ENCODE measurements at regions not wholly inside any gene's neighbourhood (a gene's known extent, or its start where the extent isn't known, plus 50 kb on each side); places are given as distances from the start of the nearest gene placed in this dataset.
A peak's percentile ranks its signal among the peaks of the same experiment; 100 is the strongest.

DNA sequence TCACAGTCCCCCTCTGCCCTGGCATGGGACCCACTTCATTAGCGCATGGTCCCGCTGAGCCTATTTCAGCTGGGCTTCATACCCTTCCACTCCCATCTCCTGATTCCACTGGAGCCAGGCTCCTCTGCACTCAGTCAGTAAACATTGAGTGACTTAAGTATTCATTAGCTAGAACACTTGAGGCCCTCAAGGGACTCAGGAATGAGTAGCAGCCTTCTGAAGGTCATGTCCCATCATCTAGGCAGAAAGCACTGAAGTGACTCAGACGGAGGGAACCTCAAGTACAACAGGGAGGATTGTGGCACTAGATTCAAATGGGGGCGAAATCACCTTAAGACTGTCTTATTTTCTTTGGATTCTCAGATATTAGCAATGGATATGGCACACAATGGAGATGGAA, 186.6 kb upstream of the INHBA start:
- H3K36me3 ChIP-seq (ENCODE audit: control insufficient read depth in 1 of 2, insufficient read depth in 2 of 2, low read length in 1 of 2), result no peaks in the 10 kb centered on the region
- intact Hi-C loops (cut with DNase I), result no loop called here
- WGBS, 2 donors, result 96 to 98% methylated on average over 4 of the region's 4 CpGs
- peaks cover 2 to 10% of the 10 kb centered on the region in 2 donors for H3K4me1 ChIP-seq (ENCODE audit: control insufficient read depth in 1 of 2, insufficient read depth in 2 of 2, low read length in 2 of 2)
- no peak for ATAC-seq (ENCODE audit: low FRiP score)
- no peak overlapping the region for H3K4me3 ChIP-seq (ENCODE audit: low read length in 2 of 2)
- H3K9me3 ChIP-seq (ENCODE audit: control insufficient read depth, low read length), result no peaks in the 10 kb centered on the region
- H3K27me3 ChIP-seq (ENCODE audit: control insufficient read depth in 1 of 2, insufficient read depth in 2 of 2, low read length in 1 of 2), result no peaks in the 10 kb centered on the region
- H3K27ac ChIP-seq (ENCODE audit: low read depth in 1 of 2, low read length in 2 of 2), result no peak overlapping the region
- DNase-seq, result no peak

DNA sequence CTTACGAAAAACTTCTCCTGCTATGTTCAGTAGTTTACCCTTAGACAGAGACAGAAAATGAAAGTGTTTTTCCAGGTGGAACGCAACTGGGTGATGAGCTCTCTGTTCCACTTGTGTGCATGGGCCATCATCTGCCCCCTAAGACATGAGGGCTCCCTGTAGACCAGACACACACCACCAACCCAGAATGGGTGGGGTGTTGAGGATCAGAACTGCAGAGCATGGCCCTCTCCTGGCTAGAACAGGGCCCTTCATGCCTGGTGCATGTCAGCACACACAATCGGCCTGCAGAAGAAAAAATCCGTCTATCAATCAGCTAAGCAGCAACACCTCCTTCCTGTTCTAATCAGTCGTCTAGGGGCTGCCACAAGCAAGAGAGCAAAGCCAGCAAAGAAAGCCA, 186.2 kb upstream of the INHBA start:
- Histone ChIP-seq H3K4me3 (ENCODE audit: low read length in 2 of 2) (no peak overlapping the region), H3K27ac (ENCODE audit: low read depth in 1 of 2, low read length in 2 of 2) (no peak overlapping the region), H3K9me3 (ENCODE audit: control insufficient read depth, low read length) (no peaks in the 10 kb centered on the region), H3K4me1 (ENCODE audit: control insufficient read depth in 1 of 2, insufficient read depth in 2 of 2, low read length in 2 of 2) (peaks cover 2 to 10% of the 10 kb centered on the region in 2 donors), H3K27me3 (ENCODE audit: control insufficient read depth in 1 of 2, insufficient read depth in 2 of 2, low read length in 1 of 2) (no peaks in the 10 kb centered on the region), H3K36me3 (ENCODE audit: control insufficient read depth in 1 of 2, insufficient read depth in 2 of 2, low read length in 1 of 2) (no peaks in the 10 kb centered on the region)
- DNase-seq, result no peak
- 92 to 96% methylated on average over 5 of the region's 5 CpGs for WGBS, 2 donors
- intact Hi-C loops (cut with DNase I), result no loop called here
- ATAC-seq (ENCODE audit: low FRiP score), result no peak

- Histone ChIP-seq H3K36me3 (ENCODE audit: control insufficient read depth in 1 of 2, insufficient read depth in 2 of 2, low read length in 1 of 2) (no peaks in the 10 kb centered on the region), H3K27me3 (ENCODE audit: control insufficient read depth in 1 of 2, insufficient read depth in 2 of 2, low read length in 1 of 2) (no peaks in the 10 kb centered on the region), H3K27ac (ENCODE audit: low read depth in 1 of 2, low read length in 2 of 2) (no peak overlapping the region), H3K4me1 (ENCODE audit: control insufficient read depth in 1 of 2, insufficient read depth in 2 of 2, low read length in 2 of 2) (peaks cover 2 to 10% of the 10 kb centered on the region in 2 donors), H3K4me3 (ENCODE audit: low read length in 2 of 2) (no peak overlapping the region), H3K9me3 (ENCODE audit: control insufficient read depth, low read length) (no peaks in the 10 kb centered on the region)
- intact Hi-C loops (cut with DNase I), result no loop called here
- DNase-seq, result no peak
- ATAC-seq (ENCODE audit: low FRiP score), result no peak
- 86 to 89% methylated on average over 4 of the region's 4 CpGs for WGBS, 2 donors
Observed at GRCh38 chr7:41887416-41887815, 184.5 kb upstream of the INHBA start.

- H3K4me1 ChIP-seq (ENCODE audit: control insufficient read depth in 1 of 2, insufficient read depth in 2 of 2, low read length in 2 of 2), result peaks cover 2 to 10% of the 10 kb centered on the region in 2 donors
- ATAC-seq (ENCODE audit: low FRiP score), result peak; percentile 70
- H3K27me3 ChIP-seq (ENCODE audit: control insufficient read depth in 1 of 2, insufficient read depth in 2 of 2, low read length in 1 of 2), result no peaks in the 10 kb centered on the region
- H3K9me3 ChIP-seq (ENCODE audit: control insufficient read depth, low read length), result no peaks in the 10 kb centered on the region
- H3K36me3 ChIP-seq (ENCODE audit: control insufficient read depth in 1 of 2, insufficient read depth in 2 of 2, low read length in 1 of 2), result no peaks in the 10 kb centered on the region
- DNase-seq, result peak; percentile 89
- H3K27ac ChIP-seq (ENCODE audit: low read depth in 1 of 2, low read length in 2 of 2), result no peak overlapping the region
- H3K4me3 ChIP-seq (ENCODE audit: low read length in 2 of 2), result no peak overlapping the region
- 9 to 15% methylated on average over 5 of the region's 5 CpGs for WGBS, 2 donors
- intact Hi-C loops (cut with DNase I), result no loop called here
Observed at GRCh38 chr7:41886901-41887311, 184.0 kb upstream of the INHBA start.

DNA sequence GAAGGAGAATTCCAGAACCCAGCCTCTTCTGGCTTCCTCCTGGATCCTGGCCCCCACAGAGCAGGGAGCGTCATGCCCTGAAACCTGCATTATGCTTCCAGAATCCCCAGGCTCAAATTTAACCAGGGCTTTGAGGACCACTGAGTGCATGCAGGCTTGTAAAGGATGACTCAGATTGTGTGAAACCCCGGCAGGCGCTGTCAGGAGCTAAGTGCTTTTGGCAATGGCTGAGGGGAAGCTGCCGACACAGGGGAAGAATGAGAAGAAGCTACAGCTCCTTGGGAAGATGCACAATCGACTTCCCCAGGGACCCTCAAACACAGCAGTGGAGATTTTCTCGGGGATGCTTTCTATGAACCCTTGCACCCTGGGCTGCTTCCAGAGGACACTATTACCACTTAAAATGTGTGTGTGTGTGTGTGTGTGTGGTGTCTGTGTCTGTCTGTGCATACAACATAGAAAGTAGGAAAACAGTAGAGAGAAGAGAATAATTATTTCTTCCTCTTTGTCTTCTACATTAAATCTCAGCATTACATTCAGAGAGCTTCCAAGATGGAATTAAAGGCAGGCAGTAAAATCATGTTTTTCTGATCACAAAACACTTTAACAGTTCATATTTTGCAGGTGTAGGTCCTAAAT, 183.5 kb upstream of the INHBA start:
- WGBS, 2 donors, result 63 to 64% methylated on average over 6 of the region's 6 CpGs
- H3K27ac ChIP-seq (ENCODE audit: low read depth in 1 of 2, low read length in 2 of 2), result no peak overlapping the region
- H3K4me1 ChIP-seq (ENCODE audit: control insufficient read depth in 1 of 2, insufficient read depth in 2 of 2, low read length in 2 of 2), result peaks cover 2 to 10% of the 10 kb centered on the region in 2 donors
- ATAC-seq (ENCODE audit: low FRiP score), result peak; percentile 33
- H3K36me3 ChIP-seq (ENCODE audit: control insufficient read depth in 1 of 2, insufficient read depth in 2 of 2, low read length in 1 of 2), result no peaks in the 10 kb centered on the region
- intact Hi-C loops (cut with DNase I), result no loop called here
- H3K4me3 ChIP-seq (ENCODE audit: low read length in 2 of 2), result no peak overlapping the region
- DNase-seq, result peak in 1 of 2 donors; percentile 65
- no peaks in the 10 kb centered on the region for H3K9me3 ChIP-seq (ENCODE audit: control insufficient read depth, low read length)
- no peaks in the 10 kb centered on the region for H3K27me3 ChIP-seq (ENCODE audit: control insufficient read depth in 1 of 2, insufficient read depth in 2 of 2, low read length in 1 of 2)

DNA sequence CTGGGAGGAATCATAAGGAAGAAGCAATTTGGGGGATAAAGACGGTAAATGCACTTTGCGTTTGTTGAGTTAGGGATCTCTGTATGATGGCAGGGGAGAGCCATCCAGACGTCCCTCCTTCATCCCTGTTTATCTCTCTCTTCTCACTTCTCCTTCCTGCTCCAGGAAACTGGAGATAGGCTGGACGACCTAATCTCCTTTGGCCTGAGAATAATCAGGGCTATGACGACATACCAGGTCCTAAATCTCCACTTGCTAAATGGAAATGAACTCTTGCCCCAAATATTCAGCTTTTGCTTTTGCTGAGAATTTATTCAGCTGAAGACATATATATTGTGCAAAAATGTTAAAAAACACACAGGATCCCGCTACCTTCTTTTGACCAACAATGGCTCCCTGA, 182.9 kb upstream of the INHBA start:
- Histone ChIP-seq H3K36me3 (ENCODE audit: control insufficient read depth in 1 of 2, insufficient read depth in 2 of 2, low read length in 1 of 2) (no peaks in the 10 kb centered on the region), H3K4me3 (ENCODE audit: low read length in 2 of 2) (no peak overlapping the region), H3K27ac (ENCODE audit: low read depth in 1 of 2, low read length in 2 of 2) (no peak overlapping the region), H3K27me3 (ENCODE audit: control insufficient read depth in 1 of 2, insufficient read depth in 2 of 2, low read length in 1 of 2) (no peaks in the 10 kb centered on the region), H3K9me3 (ENCODE audit: control insufficient read depth, low read length) (no peaks in the 10 kb centered on the region), H3K4me1 (ENCODE audit: control insufficient read depth in 1 of 2, insufficient read depth in 2 of 2, low read length in 2 of 2) (peaks cover 2 to 10% of the 10 kb centered on the region in 2 donors)
- ATAC-seq (ENCODE audit: low FRiP score) (no peak), DNase-seq (no peak)
- WGBS, 2 donors, result 82 to 84% methylated on average over 6 of the region's 6 CpGs
- intact Hi-C loops (cut with DNase I), result no loop called here

- intact Hi-C loops (cut with DNase I), result no loop called here
- no peak overlapping the region for H3K27ac ChIP-seq (ENCODE audit: low read depth in 1 of 2, low read length in 2 of 2)
- ATAC-seq (ENCODE audit: low FRiP score), result no peak
Observed at GRCh38 chr7:41885078-41885477, 182.2 kb upstream of the INHBA start.

DNA sequence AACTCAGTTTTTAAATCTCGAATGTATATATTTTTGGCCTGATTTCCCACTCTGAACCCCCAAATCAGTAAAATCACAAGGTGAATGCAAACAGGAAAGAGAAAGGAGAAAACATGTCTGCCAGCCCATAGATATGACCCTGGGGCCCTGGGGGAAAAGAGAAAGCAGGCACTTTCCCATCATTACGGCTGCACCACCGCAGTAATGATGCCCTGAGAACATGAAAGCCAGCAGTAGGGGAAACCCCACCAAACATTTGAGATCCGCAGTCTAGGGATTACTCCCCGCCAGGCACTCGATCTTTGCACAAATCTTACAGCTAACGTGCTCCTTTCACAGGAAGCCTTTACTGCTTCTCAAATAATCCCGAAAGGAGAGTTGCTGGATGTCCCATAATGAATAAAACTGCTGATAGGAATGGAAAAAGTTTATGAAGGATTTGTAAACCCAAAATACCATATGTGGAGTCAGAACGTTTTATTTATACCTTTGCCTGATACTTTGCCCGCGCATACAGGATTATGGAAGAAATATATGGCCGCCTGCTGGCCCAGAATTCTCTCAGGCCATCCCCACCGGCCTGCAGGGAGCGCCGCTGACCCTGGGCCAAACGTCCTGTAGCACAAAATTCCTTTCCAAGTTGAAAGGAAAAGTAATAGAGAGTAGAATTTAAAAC, 180.0 kb upstream of the INHBA start:
- no peak overlapping the region for H3K4me3 ChIP-seq (ENCODE audit: low read length in 2 of 2)
- intact Hi-C loops (cut with DNase I), result no loop called here
- DNase-seq (no peak), ATAC-seq (ENCODE audit: low FRiP score) (no peak)
- no peaks in the 10 kb centered on the region for H3K36me3 ChIP-seq (ENCODE audit: control insufficient read depth in 1 of 2, insufficient read depth in 2 of 2, low read length in 1 of 2)
- no peak overlapping the region for H3K27ac ChIP-seq (ENCODE audit: low read depth in 1 of 2, low read length in 2 of 2)
- peaks cover 2 to 10% of the 10 kb centered on the region in 2 donors for H3K4me1 ChIP-seq (ENCODE audit: control insufficient read depth in 1 of 2, insufficient read depth in 2 of 2, low read length in 2 of 2)
- H3K9me3 ChIP-seq (ENCODE audit: control insufficient read depth, low read length), result no peaks in the 10 kb centered on the region
- 94 to 96% methylated on average over 16 of the region's 16 CpGs for whole genome bisulfite sequencing, 2 donors
- H3K27me3 ChIP-seq (ENCODE audit: control insufficient read depth in 1 of 2, insufficient read depth in 2 of 2, low read length in 1 of 2), result no peaks in the 10 kb centered on the region

More at GRCh38 chr7:41885078-41885477, 182.2 kb upstream of the INHBA start:
- Histone ChIP-seq H3K27me3 (ENCODE audit: control insufficient read depth in 1 of 2, insufficient read depth in 2 of 2, low read length in 1 of 2) (no peaks in the 10 kb centered on the region), H3K4me1 (ENCODE audit: control insufficient read depth in 1 of 2, insufficient read depth in 2 of 2, low read length in 2 of 2) (peaks cover 2 to 10% of the 10 kb centered on the region in 2 donors), H3K4me3 (ENCODE audit: low read length in 2 of 2) (no peak overlapping the region), H3K9me3 (ENCODE audit: control insufficient read depth, low read length) (no peaks in the 10 kb centered on the region), H3K36me3 (ENCODE audit: control insufficient read depth in 1 of 2, insufficient read depth in 2 of 2, low read length in 1 of 2) (no peaks in the 10 kb centered on the region)
- DNase-seq, result no peak

GRCh38 chr7:41882256-41882655, 179.4 kb upstream of the INHBA start:
- DNase-seq, result no peak
- WGBS, 2 donors, result 30 to 43% methylated on average over 5 of the region's 5 CpGs
- no peaks in the 10 kb centered on the region for H3K27me3 ChIP-seq (ENCODE audit: control insufficient read depth in 1 of 2, insufficient read depth in 2 of 2, low read length in 1 of 2)
- intact Hi-C loops (cut with DNase I), result no loop called here
- no peaks in the 10 kb centered on the region for H3K9me3 ChIP-seq (ENCODE audit: control insufficient read depth, low read length)
- H3K27ac ChIP-seq (ENCODE audit: low read depth in 1 of 2, low read length in 2 of 2), result no peak overlapping the region
- H3K36me3 ChIP-seq (ENCODE audit: control insufficient read depth in 1 of 2, insufficient read depth in 2 of 2, low read length in 1 of 2), result no peaks in the 10 kb centered on the region
- H3K4me3 ChIP-seq (ENCODE audit: low read length in 2 of 2), result no peak overlapping the region
- no peak for ATAC-seq (ENCODE audit: low FRiP score)
- H3K4me1 ChIP-seq (ENCODE audit: control insufficient read depth in 1 of 2, insufficient read depth in 2 of 2, low read length in 2 of 2), result peaks cover 2 to 9% of the 10 kb centered on the region in 2 donors

All from aorta (tissue), 5 donors.